WTC11 (cell line): ENCODE measurements at regions not wholly inside any gene's neighbourhood (a gene's known extent, or its start where the extent isn't known, plus 50 kb on each side); places are given as distances from the start of the nearest gene placed in this dataset.

Source experiments
- ATAC-seq: fragments of 200-7000 bp; cut with Tn5 transposase; 2 replicates; pipeline ENCODE4 v1.10.0; 2021; ENCODE audit warnings: mild to moderate bottlenecking, moderate library complexity
- CTCF ChIA-PET: fragments of 300-600 bp; sonication (Branson Sonifier 250); formaldehyde crosslinking; loops from one replicate; lab custom pipeline; 2021; ENCODE audit warnings: antibody characterized with exemption; lab: Charles Lee
- POLR2A ChIA-PET: fragments of 350-600 bp; sonication (Branson Sonifier 250); formaldehyde crosslinking; loops from one replicate; lab custom pipeline; 2021; ENCODE audit warnings: antibody characterized with exemption; lab: Charles Lee
- DNase-seq: peaks from one replicate; pipeline ENCODE4 v3.0.0; 2021; ENCODE audit warnings: low spot score
- H3K27ac Mint-ChIP-seq: 2 replicates; pipeline ENCODE4 v1.8.0; 2021; ENCODE audit warnings: mixed read lengths
- H3K27me3 Mint-ChIP-seq: 2 replicates; pipeline ENCODE4 v1.8.0; 2021; ENCODE audit warnings: low read depth, mild to moderate bottlenecking, moderate library complexity, mixed read lengths
- H3K36me3 Mint-ChIP-seq: 2 replicates; pipeline ENCODE4 v1.8.0; 2021; ENCODE audit warnings: mixed read lengths
- H3K4me1 Mint-ChIP-seq: 2 replicates; pipeline ENCODE4 v1.8.0; 2022; ENCODE audit warnings: mixed read lengths
- H3K4me3 Mint-ChIP-seq: 2 replicates; pipeline ENCODE4 v1.8.0; 2021; ENCODE audit warnings: mild to moderate bottlenecking, moderate library complexity, mixed read lengths
- H3K9me3 Mint-ChIP-seq: 2 replicates; pipeline ENCODE4 v1.8.0; 2021; ENCODE audit warnings: mixed read lengths
- ATF1 ChIP-seq: sonication (generic); formaldehyde crosslinking; IDR thresholded peaks from 2 replicates; pipeline ENCODE4 v1.8.1; 2023; ENCODE audit warnings: mild to moderate bottlenecking, moderate library complexity, missing genetic modification reagents
- CREM ChIP-seq: sonication (generic); formaldehyde crosslinking; IDR thresholded peaks from 2 replicates; pipeline ENCODE4 v1.8.1; 2022; ENCODE audit warnings: mild to moderate bottlenecking, missing genetic modification reagents, moderate library complexity
- ELF4 ChIP-seq: sonication (generic); formaldehyde crosslinking; IDR thresholded peaks from 2 replicates; pipeline ENCODE4 v1.8.1; 2022; ENCODE audit warnings: low read depth, mild to moderate bottlenecking, moderate library complexity, missing genetic modification reagents
- GABPB1 ChIP-seq: sonication (generic); formaldehyde crosslinking; IDR thresholded peaks from 2 replicates; pipeline ENCODE4 v1.8.1; 2023; ENCODE audit warnings: mild to moderate bottlenecking, missing genetic modification reagents
- IRF2 ChIP-seq: sonication (generic); formaldehyde crosslinking; IDR thresholded peaks from 2 replicates; pipeline ENCODE4 v1.8.0; 2022; ENCODE audit warnings: low read depth, missing genetic modification reagents, borderline replicate concordance
- NFYB ChIP-seq: sonication (generic); formaldehyde crosslinking; conservative IDR thresholded peaks from 2 replicates; pipeline ENCODE4 v1.8.0; 2022; ENCODE audit warnings: low read depth, missing genetic modification reagents
- PRRX2 ChIP-seq: fragments of 250-450 bp; sonication (Bioruptor Pico); IDR thresholded peaks from 2 replicates; pipeline ENCODE4 v1.8.0; 2021; ENCODE audit warnings: mild to moderate bottlenecking
- RELA ChIP-seq: sonication (generic); formaldehyde crosslinking; IDR thresholded peaks from 2 replicates; pipeline ENCODE4 v1.8.1; 2022; ENCODE audit warnings: missing genetic modification reagents, mild to moderate bottlenecking, borderline replicate concordance
- SMAD3 ChIP-seq: sonication (generic); formaldehyde crosslinking; IDR thresholded peaks from 2 replicates; pipeline ENCODE4 v1.8.0; 2022; ENCODE audit warnings: missing genetic modification reagents, mild to moderate bottlenecking, borderline replicate concordance
- SMAD4 ChIP-seq: sonication (generic); formaldehyde crosslinking; IDR thresholded peaks from 2 replicates; pipeline ENCODE4 v1.8.0; 2022; ENCODE audit warnings: mild to moderate bottlenecking, missing genetic modification reagents
- SOX15 ChIP-seq: fragments of 250-450 bp; sonication (Bioruptor Pico); IDR thresholded peaks from 2 replicates; pipeline ENCODE4 v1.9.0; 2021; ENCODE audit warnings: mild to moderate bottlenecking
- TEAD1 ChIP-seq: sonication (generic); formaldehyde crosslinking; IDR thresholded peaks from 2 replicates; pipeline ENCODE4 v1.8.0; 2022; ENCODE audit warnings: mild to moderate bottlenecking, missing genetic modification reagents
- ZNF121 ChIP-seq: sonication (generic); formaldehyde crosslinking; IDR thresholded peaks from 2 replicates; pipeline ENCODE4 v1.8.0; 2023; ENCODE audit warnings: missing genetic modification reagents
- ZNF219 ChIP-seq: sonication (generic); formaldehyde crosslinking; IDR thresholded peaks from 2 replicates; pipeline ENCODE4 v1.8.0; 2023; ENCODE audit warnings: missing genetic modification reagents, mild to moderate bottlenecking, borderline replicate concordance
- ZNF232 ChIP-seq: sonication (generic); formaldehyde crosslinking; IDR thresholded peaks from 2 replicates; pipeline ENCODE4 v1.8.0; 2022; ENCODE audit warnings: mild to moderate bottlenecking, missing genetic modification reagents
- ZNF317 ChIP-seq: sonication (generic); formaldehyde crosslinking; IDR thresholded peaks from 2 replicates; pipeline ENCODE4 v1.8.1; 2023; ENCODE audit warnings: low read depth, mild to moderate bottlenecking, moderate library complexity, missing genetic modification reagents, borderline replicate concordance
- ZNF396 ChIP-seq: fragments of 250-450 bp; sonication (Bioruptor Pico); IDR thresholded peaks from 2 replicates; pipeline ENCODE4 v1.8.0; 2021; ENCODE audit warnings: mild to moderate bottlenecking, moderate library complexity, borderline replicate concordance
- TF ChIP-seq, protein P1 (sequence below): sonication (generic); formaldehyde crosslinking; IDR thresholded peaks from 2 replicates; pipeline ENCODE4 v1.8.0; 2022; ENCODE audit warnings: mild to moderate bottlenecking, missing genetic modification reagents
- TF ChIP-seq, protein P2 (sequence below): sonication (generic); formaldehyde crosslinking; IDR thresholded peaks from 2 replicates; pipeline ENCODE4 v1.8.1; 2023; ENCODE audit warnings: mild to moderate bottlenecking, missing genetic modification reagents, moderate library complexity
- TF ChIP-seq, protein P3 (sequence below): fragments of 250-450 bp; sonication (Bioruptor Pico); IDR thresholded peaks from 2 replicates; pipeline ENCODE4 v1.8.0; 2021; ENCODE audit warnings: mild to moderate bottlenecking
- TF ChIP-seq, protein P4 (sequence below): fragments of 200-600 bp; IDR thresholded peaks from 2 replicates; pipeline ENCODE4 v1.8.0; 2022; ENCODE audit warnings: antibody characterized with exemption
- TF ChIP-seq, protein P5 (sequence below): sonication (generic); formaldehyde crosslinking; IDR thresholded peaks from 2 replicates; pipeline ENCODE4 v1.8.1; 2023; ENCODE audit warnings: mild to moderate bottlenecking, moderate library complexity, missing genetic modification reagents
- TF ChIP-seq, protein P6 (sequence below): fragments of 250-450 bp; sonication (Bioruptor Pico); IDR thresholded peaks from 2 replicates; pipeline ENCODE4 v1.9.0; 2021; ENCODE audit warnings: mild to moderate bottlenecking
- TF ChIP-seq, protein P7 (sequence below): fragments of 250-450 bp; sonication (Bioruptor Pico); conservative IDR thresholded peaks from 2 replicates; pipeline ENCODE4 v1.9.0; 2021; ENCODE audit warnings: mild to moderate bottlenecking

DNA sequence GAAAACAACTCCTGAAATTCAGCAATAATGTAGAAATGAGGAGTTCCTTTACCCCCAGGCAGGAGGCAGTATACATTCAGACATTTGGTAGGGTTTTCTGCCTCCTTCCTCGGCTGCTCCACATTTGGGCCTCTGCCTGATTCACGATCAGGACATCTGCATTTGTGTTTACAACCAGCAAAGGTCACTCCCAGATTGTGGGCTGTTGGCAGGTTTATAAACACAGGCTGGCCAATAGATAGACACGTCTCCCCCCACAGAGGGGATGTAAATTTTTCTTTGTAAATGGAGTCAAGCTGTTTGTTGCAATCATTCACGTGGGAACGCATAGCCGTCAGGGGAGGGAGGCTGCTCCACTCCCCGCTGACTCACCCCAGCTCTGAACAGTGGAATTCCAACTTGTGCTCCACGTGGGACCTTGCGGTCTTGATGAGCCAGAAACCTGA lies 252.1 kb upstream of the N4BP1 start:
- Mint-ChIP-seq H3K9me3 (peaks cover 8% of the 10 kb centered on the region), H3K27me3 (no peaks in the 10 kb centered on the region), H3K4me3 (no peak overlapping the region), H3K36me3 (no peaks in the 10 kb centered on the region), H3K27ac (no peak overlapping the region), H3K4me1 (no peaks in the 10 kb centered on the region; the same call in 1 of the 2 replicates)
- TF ChIP-seq, protein P1, sequence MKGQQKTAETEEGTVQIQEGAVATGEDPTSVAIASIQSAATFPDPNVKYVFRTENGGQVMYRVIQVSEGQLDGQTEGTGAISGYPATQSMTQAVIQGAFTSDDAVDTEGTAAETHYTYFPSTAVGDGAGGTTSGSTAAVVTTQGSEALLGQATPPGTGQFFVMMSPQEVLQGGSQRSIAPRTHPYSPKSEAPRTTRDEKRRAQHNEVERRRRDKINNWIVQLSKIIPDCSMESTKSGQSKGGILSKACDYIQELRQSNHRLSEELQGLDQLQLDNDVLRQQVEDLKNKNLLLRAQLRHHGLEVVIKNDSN (CRISPR knock-in tag) = no peak
- TF ChIP-seq, protein P2, sequence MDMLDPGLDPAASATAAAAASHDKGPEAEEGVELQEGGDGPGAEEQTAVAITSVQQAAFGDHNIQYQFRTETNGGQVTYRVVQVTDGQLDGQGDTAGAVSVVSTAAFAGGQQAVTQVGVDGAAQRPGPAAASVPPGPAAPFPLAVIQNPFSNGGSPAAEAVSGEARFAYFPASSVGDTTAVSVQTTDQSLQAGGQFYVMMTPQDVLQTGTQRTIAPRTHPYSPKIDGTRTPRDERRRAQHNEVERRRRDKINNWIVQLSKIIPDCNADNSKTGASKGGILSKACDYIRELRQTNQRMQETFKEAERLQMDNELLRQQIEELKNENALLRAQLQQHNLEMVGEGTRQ (CRISPR knock-in tag) = no peak
- TF ChIP-seq, protein P3, sequence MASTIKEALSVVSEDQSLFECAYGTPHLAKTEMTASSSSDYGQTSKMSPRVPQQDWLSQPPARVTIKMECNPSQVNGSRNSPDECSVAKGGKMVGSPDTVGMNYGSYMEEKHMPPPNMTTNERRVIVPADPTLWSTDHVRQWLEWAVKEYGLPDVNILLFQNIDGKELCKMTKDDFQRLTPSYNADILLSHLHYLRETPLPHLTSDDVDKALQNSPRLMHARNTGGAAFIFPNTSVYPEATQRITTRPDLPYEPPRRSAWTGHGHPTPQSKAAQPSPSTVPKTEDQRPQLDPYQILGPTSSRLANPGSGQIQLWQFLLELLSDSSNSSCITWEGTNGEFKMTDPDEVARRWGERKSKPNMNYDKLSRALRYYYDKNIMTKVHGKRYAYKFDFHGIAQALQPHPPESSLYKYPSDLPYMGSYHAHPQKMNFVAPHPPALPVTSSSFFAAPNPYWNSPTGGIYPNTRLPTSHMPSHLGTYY (CRISPR knock-in tag) = no peak
- TF ChIP-seq TEAD1 (CRISPR knock-in tag) (no peak), ELF4 (CRISPR knock-in tag) (no peak), ZNF121 (CRISPR knock-in tag) (no peak)
- TF ChIP-seq, protein P4, sequence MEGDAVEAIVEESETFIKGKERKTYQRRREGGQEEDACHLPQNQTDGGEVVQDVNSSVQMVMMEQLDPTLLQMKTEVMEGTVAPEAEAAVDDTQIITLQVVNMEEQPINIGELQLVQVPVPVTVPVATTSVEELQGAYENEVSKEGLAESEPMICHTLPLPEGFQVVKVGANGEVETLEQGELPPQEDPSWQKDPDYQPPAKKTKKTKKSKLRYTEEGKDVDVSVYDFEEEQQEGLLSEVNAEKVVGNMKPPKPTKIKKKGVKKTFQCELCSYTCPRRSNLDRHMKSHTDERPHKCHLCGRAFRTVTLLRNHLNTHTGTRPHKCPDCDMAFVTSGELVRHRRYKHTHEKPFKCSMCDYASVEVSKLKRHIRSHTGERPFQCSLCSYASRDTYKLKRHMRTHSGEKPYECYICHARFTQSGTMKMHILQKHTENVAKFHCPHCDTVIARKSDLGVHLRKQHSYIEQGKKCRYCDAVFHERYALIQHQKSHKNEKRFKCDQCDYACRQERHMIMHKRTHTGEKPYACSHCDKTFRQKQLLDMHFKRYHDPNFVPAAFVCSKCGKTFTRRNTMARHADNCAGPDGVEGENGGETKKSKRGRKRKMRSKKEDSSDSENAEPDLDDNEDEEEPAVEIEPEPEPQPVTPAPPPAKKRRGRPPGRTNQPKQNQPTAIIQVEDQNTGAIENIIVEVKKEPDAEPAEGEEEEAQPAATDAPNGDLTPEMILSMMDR = no peak
- TF ChIP-seq, protein P5, sequence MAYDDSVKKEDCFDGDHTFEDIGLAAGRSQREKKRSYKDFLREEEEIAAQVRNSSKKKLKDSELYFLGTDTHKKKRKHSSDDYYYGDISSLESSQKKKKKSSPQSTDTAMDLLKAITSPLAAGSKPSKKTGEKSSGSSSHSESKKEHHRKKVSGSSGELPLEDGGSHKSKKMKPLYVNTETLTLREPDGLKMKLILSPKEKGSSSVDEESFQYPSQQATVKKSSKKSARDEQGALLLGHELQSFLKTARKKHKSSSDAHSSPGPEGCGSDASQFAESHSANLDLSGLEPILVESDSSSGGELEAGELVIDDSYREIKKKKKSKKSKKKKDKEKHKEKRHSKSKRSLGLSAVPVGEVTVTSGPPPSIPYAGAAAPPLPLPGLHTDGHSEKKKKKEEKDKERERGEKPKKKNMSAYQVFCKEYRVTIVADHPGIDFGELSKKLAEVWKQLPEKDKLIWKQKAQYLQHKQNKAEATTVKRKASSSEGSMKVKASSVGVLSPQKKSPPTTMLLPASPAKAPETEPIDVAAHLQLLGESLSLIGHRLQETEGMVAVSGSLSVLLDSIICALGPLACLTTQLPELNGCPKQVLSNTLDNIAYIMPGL (CRISPR knock-in tag) = no peak
- TF ChIP-seq, protein P6, sequence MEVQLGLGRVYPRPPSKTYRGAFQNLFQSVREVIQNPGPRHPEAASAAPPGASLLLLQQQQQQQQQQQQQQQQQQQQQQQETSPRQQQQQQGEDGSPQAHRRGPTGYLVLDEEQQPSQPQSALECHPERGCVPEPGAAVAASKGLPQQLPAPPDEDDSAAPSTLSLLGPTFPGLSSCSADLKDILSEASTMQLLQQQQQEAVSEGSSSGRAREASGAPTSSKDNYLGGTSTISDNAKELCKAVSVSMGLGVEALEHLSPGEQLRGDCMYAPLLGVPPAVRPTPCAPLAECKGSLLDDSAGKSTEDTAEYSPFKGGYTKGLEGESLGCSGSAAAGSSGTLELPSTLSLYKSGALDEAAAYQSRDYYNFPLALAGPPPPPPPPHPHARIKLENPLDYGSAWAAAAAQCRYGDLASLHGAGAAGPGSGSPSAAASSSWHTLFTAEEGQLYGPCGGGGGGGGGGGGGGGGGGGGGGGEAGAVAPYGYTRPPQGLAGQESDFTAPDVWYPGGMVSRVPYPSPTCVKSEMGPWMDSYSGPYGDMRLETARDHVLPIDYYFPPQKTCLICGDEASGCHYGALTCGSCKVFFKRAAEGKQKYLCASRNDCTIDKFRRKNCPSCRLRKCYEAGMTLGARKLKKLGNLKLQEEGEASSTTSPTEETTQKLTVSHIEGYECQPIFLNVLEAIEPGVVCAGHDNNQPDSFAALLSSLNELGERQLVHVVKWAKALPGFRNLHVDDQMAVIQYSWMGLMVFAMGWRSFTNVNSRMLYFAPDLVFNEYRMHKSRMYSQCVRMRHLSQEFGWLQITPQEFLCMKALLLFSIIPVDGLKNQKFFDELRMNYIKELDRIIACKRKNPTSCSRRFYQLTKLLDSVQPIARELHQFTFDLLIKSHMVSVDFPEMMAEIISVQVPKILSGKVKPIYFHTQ (CRISPR knock-in tag) = no peak
- ChIA-PET CTCF (interaction anchor here (0.8 to 2.2 kb wide), 5 partner anchors 31 to 488 kb away, joined by 3 to 9 read pairs (median 3); no protein-coding TSS in a partner anchor), POLR2A (no interaction called here)
- ATAC-seq = peak; percentile 53
- DNase-seq = peak; percentile 19

DNA sequence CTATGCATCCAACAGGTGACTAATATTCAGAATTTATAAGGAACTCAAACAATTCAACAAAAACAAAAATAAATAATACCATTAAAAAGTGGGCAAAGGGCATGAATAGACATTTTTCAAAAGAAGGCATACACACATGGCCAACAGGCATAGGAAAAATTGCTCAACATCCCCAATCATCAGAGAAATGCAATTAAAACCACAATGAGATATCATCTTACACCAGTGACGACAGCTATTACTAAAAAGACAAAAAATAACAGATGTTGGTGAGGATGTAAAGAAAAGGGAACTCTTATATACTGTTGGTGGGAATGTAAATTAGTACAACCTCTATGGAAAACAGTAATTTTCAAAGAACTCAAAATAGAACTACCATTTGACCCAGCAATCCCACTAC lies 250.4 kb upstream of the N4BP1 start:
- Mint-ChIP-seq H3K36me3 (no peaks in the 10 kb centered on the region), H3K27ac (no peak overlapping the region), H3K4me1 (peaks cover 6% of the 10 kb centered on the region), H3K27me3 (no peaks in the 10 kb centered on the region), H3K4me3 (no peak overlapping the region), H3K9me3 (peaks cover 4% of the 10 kb centered on the region)
- no peak for DNase-seq
- POLR2A ChIA-PET = no interaction called here
- no peak for ATAC-seq
- CTCF ChIA-PET = no interaction called here
- TF ChIP-seq ZNF232 (no peak), ZNF396 (CRISPR knock-in tag) (no peak), CREM (no peak), ZNF219 (CRISPR knock-in tag) (no peak), IRF2 (CRISPR knock-in tag) (no peak), SOX15 (no peak), RELA (CRISPR knock-in tag) (no peak), SMAD4 (CRISPR knock-in tag) (no peak), SMAD3 (CRISPR knock-in tag) (no peak), ATF1 (CRISPR knock-in tag) (no peak), GABPB1 (CRISPR knock-in tag) (no peak), ZNF317 (CRISPR knock-in tag) (no peak), PRRX2 (CRISPR knock-in tag) (no peak), NFYB (CRISPR knock-in tag) (no peak)
- TF ChIP-seq, protein P7, sequence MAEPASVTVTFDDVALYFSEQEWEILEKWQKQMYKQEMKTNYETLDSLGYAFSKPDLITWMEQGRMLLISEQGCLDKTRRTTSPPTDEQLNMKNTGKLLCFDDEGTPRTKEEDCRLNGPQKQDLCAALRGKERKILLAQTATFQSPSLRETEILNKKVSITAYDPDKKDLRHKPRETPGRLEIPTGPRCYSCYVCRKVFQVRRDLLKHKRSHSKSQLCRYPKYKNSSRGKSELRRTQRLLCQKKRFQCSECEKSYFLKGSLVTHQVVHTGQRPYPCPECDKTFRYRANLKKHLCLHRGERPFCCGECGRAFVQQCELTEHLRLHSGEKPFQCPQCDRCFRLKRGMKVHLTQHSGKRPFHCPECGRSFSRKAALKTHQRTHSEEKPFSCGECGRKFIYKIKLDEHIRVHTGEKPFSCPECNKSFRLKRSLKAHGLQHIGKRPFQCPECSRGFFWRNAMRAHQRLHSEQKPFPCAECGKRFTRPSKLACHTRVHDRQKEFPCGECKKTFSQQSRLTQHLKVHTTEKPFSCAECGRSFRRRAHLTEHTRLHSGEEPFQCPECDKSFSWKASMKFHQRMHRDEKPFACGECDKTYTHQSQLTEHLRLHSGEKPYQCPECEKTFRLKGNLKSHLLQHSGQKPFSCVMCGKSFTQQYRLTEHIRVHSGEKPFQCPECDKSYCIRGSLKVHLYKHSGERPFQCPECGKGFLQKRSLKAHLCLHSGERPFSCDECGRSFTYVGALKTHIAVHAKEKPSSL (CRISPR knock-in tag) = no peak
- TF ChIP-seq, protein P1 (CRISPR knock-in tag) = no peak
